Stimulated activated CD4-positive, alpha-beta T cell treated with anti-CD3 and anti-CD28 coated beads, Interleukin-4, amount 100 ng/mL, for 48 hours (primary cell): ENCODE measurements at regions not wholly inside any gene's neighbourhood (a gene's known extent, or its start where the extent isn't known, plus 50 kb on each side); places are given as distances from the start of the nearest gene placed in this dataset.
"Not testable (repeated sequence)": the region's sequence is repeated elsewhere in the genome, so short reads cannot be mapped to it uniquely, and the experiment has no call there.

Experiments used
- DNase-seq, 2 donors: peaks; one replicate each; pipeline ENCODE4 v3.0.0-alpha.2; 2020; ENCODE audit warnings: low read depth in 2 of 2

DNA sequence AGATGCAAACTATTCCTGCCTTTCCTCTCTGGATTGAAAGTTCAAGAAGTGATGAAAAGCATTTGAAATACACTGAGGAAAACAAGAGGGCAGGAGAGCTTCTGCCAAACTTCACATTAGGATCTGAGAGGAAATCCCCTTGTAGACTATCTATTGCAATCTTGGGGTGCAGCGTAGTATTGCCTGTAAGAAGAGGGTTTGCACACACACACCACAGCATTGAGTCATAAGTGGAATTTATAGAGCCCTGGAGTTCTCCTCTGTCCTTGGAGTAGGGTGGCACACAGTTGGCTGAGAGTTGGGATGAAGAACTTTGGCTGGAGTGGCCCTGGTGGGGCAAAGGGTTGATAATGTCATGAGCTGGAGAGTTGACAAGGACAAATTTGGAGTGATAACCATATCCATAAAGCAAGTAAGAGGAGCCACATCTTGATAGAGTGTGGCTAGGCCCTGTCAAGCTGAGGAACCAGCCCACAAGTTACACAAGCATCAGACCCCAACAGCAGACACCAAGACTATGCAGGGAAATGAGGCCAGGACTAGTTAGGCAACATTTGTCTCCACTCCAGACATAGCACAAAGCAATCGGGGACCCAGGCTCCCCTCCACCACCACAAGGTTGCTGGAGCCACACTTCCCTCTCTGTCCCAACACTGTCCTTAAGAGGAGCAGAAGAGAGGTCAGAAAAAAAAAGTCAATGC, 520.9 kb downstream of the KLF5 start:
- DNase-seq, result no peak

DNA sequence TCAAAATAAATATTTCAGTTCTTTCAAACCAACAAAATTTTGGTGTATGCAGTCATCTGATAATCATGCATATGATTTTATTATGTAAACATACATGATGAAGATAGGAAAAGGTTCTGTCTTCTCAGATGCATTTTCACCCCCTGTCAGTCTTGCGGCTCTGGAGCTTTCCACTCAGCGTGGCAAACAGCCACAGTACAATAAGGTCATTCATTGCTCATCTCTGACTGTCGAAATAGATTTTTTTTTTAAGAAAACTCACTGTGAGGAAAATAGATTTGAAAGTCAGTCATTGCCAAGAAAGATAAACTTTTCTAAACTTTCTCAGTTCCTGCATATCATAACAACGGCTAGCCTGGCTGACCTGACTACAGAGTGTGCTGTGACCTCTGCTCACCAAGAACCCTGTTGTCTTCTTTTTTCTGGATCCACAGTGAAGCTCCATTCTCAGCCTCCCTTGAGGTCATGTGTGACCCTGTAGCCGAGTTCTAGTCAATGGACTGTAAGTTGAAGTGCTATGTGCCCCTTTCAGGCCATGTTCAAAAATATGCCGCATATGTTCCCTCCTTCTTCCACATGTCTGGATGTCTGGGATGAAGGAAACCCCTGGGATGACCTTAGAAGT, 519.6 kb downstream of the KLF5 start:
- DNase-seq, result no peak

DNA sequence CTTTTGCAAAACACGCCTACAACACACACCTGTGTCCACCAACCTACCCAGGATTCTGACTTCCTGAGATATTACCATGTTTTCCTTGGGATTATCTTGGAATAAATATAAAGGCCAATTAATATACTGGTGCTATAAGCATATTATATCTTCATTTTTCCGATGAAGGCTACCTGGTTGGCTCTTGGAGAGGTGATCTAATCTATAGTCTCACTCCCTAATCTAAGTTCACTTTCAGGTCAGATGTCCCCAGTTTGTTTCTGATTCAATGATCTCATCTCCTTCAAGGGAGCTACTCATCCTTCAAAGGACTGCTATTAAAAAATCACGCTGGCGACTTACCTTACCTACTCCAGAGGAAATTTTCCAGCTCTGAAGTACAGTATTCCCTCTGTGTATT, 517.5 kb downstream of the KLF5 start:
- no peak for DNase-seq

DNA sequence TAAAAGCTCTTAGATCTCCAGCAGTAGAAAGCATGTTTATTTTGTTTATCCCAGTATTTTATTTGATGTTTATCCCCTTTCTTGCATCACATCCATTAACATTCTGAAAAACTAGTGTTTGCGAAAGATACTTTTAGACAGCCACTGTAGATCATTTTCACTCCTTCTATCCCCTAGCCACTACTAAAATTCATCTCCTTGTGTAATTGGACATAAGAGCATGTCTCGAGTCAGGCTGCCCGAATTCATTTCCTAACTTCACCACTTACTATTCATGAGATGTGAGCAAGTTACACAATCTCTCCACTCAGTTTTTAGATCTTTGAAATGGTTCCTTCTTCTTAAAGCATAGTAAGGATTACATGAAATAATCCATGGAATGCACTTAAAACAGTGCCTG, 514.0 kb downstream of the KLF5 start:
- no peak for DNase-seq

DNA sequence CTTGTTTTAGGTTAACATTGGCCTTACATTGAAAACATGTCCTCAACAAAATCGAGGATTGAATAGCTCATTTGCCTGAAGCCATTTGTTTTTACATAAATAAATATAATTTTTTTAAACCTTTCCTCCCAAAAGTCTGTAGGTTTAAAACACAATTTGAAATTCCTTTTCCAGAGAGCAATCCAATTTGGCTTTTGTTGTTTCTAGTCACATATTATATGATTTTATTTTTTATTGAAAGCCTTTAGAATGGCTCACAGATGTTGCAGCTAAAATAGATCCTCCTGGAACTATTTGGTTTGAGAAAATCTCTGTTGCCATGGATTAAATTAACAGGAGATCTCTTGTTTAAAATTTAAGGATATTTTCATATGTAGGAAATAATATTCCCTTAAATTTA, 512.6 kb downstream of the KLF5 start:
- DNase-seq, result no peak

DNA sequence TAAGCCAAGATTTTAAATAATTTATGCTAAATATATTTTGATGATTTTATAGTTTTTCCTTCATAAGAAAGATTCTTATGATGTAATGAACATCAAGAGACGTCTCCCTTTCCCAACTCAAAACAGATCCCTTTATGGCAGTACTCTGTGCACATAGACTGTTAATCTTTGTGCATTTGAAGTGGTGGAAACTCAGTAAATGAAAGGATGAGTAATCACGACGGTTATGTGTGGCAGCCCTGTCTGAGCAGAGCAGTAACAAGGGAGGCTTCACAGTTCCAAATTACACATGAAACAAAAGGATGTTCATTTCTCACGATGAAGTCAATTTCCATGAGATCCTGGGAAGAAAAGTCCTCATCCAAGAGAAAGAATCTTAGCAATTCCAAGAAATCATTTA, 498.1 kb downstream of the KLF5 start:
- DNase-seq, result no peak

DNA sequence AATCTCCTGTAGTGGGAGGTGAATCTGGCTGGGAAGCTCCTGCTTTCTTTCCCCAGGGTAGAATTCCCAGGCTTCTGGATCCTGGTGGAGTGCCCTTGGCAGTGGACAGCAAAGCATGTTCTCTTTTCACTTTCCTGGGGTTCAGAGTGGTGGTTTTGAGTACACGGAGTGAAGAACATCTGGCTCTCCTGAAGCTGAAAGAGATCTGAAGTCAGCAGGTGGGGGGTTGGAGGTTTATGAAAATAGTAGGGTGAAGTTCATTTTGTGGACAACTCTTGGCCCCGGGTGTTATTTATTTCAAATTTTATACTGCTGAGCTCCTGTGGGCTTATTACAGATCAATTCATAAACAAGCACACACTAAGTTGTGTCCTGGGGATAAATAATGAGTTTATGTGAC, 497.3 kb downstream of the KLF5 start:
- DNase-seq, result no peak

DNA sequence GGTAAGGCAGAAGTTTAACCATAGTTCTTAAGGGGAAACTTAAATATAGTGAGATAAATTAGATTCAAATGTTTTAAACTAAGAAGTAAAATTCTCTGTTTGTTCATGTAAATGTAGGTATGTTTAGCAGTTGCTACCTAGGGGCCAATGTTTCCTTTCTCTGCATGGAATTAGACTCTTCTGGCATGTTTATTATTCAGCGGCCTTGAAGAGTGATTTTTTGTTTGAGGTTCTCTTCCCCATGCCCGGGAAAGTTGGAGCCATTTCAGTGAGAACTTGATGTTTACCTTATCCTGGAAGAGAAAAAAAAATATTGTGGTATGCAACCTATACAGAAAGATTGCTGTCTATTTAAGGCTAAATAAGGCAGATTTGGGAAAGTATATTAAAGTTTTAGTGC, 492.9 kb downstream of the KLF5 start:
- no peak for DNase-seq

DNA sequence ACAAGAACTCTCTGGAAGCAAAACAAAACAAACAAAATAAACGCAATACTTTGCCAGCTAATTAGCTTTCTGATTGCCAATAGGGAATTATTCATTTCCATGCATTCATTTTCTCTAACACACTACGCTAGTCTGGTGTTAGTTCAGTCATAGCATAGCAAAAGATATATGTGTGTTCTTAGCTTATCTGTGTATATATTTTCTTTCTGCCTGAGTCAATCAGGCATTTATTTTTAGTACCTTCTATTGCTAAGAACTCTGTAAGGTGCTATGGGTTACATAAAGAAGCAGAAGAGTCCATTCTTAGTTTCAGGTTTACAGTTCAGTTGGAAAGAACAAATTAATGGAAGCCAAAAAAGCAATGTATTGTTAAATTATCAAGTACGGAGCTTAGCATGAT, 490.9 kb downstream of the KLF5 start:
- no peak for DNase-seq

DNA sequence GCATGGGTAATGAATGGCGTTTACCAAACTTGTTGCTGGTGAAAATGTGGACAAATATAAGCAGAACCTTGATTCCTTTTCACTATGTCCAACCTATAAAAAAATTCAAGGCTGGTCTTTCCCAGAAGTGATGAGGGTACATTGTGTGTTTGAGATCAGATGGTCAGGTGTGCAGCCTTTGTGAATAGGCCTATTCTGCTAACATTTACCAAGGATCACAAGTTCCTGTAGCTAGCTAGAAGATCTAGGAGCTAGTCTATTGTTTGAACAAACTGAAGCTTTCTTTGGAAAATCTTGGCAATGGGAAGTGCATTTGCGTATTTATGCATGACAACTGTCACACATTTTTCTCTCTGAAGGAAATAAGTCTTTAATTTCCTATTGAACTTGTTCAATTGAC, 489.6 kb downstream of the KLF5 start:
- no peak for DNase-seq

DNA sequence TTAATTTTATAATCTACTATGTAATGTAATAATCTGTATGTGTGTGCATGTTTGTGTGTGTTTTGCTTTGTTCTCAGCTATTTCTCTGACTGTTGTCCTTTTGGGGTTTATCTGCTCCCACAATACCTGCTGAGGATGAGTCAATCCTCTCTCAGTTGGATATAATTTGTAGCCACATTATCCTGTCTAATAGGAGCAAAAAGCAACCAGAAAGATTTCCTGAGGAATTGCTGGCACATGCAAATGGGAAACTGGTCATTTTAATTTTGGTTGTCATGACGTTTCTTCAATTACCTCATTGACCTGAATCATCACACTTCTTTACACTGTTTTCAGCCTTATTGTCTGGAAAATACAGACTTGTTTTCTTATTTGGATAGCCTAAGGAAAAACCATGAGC, 488.4 kb downstream of the KLF5 start:
- no peak for DNase-seq

DNA sequence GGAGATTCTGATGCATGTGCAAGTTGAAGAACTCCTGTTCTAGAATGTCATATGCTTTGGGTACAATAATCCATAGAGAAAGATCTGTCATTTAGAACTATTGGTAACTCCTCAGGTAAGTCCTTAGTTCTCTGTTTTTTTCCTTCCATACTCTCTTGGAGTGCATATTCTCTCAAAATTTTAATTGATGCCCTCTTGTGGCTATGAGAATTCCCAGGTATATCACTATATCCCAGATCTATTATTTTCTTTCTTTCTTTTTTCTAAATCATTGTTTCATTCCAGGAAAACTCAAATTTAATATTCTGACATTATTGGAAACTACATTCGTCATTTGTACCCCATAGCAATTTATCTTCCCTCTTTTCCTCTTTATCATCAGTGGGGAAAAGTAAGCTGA, 485.4 kb downstream of the KLF5 start:
- no peak for DNase-seq

DNA sequence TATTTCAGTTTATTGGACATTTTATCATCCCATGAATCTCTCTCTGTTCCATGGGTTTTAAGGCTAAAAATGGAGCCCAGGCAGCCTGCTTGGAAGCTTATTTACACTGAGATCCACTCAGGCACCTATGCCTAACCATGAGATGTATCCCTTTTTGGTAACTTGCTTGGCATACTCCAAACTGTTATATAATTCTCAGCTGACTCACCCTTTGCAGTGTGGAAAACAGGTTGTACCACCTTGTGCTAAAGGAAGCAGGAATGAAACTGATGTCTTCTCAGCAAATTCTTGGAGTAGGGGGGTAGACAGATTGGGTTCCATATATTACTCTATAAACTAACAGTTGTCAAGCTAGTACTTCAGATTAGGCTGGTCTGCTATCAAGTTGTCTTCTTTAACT, 483.6 kb downstream of the KLF5 start:
- DNase-seq, result no peak

DNA sequence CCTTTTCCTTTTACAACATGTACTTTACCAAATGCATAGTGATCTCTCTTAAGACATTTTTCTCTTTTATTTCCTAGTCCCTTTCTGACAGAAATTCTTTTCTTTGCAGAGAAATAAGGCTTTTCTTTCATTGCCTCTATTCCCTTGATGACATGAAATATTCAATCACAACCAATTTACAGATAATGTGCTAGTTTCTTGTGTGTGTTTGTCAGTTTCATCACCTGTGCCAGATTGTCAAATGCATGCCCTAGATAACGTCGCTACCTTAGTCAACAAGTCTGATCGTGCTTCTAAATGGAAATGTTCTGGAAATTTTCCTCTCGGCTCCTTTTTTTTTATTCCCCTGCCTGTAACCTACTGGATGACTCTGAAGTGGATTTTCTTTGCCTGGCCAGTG, 478.1 kb downstream of the KLF5 start:
- DNase-seq, result no peak

DNA sequence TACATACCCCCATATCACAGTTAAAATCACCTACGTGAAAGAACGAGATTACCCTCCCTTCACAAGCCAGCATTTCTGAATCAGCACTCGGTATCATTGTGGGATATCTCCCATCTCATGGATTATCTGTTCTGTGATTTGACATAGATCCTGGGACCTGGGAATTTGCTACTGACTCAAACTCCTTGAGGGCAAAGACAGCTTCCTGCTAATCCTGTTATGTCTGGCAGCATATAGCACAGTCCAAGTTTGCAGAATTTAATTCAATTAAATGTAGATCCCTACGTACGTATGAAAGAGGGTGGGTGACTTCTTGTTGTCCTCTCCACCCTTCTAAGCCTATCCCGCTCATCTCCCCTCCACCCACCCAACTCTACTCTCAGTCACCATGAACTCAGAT, 476.5 kb downstream of the KLF5 start:
- no peak for DNase-seq

DNA sequence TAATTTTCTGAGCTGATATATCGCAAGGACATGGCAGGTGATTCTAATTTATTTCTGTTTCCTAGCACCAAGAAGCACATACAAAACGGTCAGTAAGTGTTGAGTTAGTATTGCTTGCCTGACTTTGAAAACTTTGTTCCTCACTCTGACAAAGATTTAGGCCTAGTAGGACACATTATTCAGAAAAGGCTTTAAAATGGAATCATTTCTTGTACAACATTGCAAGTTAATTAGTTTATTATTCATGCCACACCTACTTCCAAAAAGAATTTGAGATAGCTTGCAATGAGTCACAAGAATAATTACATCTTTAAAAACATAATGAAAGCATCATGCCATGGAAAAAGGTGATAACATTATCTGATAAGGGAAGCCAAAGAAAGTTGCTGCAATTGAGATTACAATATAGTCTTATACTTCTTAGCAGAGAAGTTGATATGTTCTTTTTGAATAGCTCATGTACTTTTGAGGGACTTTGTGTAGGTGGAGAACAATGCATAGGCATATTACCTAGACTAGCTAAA, 474.2 kb downstream of the KLF5 start:
- no peak for DNase-seq

DNA sequence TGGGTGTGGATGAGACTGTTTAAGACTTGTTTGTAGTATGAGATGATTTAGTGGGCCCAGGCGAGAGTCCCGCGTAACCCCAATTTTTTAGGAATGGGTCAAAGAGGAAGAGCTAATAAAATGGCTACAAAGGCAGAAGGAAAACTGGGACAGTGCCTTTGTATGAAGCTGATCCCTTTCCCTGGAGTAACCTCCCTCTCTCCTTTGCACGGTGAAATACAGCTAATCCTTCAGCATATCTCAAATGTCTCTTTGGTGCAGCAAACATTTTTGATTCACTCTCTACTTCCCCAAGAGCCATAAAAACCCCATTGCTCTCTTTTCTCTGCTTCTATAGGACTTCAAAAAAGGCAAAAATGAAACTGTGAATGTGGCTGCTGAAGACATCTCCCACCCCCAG, 473.8 kb downstream of the KLF5 start:
- no peak for DNase-seq

DNA sequence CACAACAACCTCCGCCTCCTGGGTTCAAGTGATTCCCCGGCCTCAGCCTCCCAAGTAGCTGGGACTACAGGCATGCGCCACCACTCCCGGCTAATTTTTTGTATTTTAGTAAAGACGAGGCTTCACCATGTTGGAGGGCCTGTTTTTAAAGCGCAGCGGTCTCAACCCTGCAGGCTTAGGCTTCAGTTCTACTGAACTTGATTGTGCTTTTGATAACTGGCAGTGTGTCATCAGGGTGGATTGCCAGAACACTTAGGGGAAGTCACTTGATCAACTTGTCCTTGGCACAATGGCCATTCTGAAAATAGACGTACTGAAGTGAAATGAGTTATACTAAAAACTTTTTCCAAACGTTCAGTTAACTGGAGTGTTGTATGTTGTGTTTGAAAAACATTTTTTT, 472.2 kb downstream of the KLF5 start:
- no peak for DNase-seq

DNA sequence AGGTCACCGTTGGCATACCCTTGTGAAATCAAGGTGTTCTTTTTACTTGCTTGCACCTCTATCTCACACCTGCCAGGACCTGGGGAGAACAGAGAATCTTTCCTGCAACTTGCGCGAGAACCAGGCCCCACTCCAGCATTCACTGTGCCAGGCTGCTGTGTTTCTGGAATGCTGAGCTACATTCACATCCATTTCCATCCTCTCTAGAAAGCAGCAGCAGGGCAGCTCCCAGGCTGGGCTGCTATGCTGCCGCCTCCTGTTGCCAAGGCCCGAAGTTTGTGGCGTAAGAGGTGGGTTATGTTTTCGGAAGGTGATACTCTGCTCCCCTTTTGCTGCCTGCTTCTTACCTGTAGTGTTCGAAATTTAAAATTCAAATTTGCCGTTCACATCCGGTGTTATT, 464.1 kb downstream of the KLF5 start:
- no peak for DNase-seq

DNA sequence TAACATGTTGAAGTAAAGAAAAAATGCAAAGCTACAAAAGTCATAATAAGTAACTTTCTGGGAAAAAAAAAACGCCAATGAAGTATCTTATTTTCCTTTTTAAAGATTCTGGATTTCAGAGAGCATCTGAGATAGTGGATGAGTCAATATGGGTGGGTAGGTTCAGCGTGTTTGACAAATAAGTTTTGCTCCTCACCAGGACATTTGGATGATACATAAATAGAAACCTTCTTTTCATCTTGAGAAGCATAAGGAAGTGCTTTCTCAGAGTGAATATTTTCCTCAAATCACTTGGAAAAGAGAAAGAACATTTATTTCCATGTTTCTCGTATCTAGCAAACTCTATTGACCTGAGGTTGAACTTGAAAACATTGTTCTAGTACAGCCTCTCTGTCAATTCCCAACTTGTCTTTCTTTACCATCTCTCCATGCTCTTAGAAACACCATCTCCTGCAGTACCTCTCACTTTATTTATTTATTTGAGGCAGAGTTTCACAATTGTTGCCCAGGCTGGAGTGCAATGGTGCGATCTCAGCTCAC, 463.2 kb downstream of the KLF5 start:
- DNase-seq, result no peak

DNA sequence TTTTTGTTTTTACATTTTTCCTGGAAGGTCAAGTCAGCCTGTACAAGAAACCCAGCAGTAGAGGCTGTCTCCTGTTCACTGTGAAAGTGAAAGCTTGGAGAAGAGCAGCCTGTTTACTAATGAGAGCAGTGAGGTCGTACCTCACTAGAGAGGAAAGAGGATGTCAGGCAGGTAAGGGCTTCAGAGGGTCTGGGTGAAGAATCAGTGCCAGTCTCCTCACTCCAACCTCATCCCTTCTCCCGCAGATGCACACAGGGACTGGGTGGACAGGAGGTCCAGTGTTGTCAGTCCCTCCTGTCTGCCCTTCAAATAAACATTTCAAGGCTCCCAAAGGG, 462.5 kb downstream of the KLF5 start:
- DNase-seq, result no peak

DNA sequence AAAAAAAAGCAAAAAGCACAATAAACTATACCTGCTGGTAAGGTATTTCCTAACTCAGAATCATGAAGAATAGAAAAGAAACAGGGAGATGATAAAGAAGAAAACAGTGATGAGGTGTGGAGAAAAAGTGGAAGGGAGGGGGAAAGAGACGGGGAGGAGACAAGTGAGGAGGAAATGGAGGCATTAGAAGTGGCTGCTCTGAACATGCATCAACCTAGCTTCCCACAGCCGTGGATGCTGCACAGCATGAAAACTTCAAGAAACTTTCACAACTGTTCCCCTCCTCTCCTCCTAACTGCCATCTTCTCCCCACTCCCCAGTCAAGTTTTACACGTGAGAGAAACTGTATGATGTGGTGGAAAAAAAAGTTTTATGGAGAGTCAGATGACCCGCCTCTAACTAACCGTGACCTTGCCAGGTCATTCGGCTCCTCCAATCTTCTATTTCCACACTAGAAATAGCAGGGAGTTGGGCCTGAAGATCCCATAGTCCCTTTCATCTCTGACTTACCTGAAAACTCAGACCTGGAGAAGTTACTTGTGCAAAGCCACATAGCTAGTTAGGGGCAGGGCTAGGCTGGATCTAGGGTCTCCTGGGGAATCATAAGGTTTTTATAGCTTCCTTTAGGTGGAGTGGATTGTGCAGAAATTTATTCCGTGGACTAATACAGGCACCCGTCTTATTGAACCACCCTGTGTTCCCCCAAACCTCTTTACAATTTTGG, 461.9 kb downstream of the KLF5 start:
- DNase-seq, result no peak

DNA sequence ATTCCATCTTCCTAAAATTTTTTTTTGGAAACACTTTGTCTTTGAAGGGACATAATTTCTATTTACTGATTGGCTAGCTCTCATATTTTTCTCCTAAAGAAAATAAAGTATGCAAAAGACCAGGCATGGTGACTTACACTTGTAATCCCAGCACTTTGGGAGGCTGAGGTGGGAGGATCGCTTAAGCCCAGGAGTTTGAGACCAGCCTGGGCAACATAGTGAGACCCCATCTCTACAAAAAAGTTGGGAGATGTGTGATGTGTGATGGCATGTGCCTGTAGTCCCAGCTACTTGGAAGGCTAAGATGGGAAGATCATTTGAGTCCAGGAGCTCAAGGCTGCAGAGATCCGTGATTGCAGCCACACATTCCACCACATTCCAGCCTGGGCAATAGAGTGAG, 461.3 kb downstream of the KLF5 start:
- DNase-seq, result not testable (repeated sequence)
